ENCODE measurements at regions not wholly inside any gene's neighbourhood (a gene's known extent, or its start where the extent isn't known, plus 50 kb on each side); places are given as distances from the start of the nearest gene placed in this dataset.
A peak's percentile ranks its signal among the peaks of the same experiment; 100 is the strongest.
"Not testable (repeated sequence)": the region's sequence is repeated elsewhere in the genome, so short reads cannot be mapped to it uniquely, and the experiment has no call there.

GRCh38 chr7:126178865-126179264 lies 1073.9 kb downstream of the GRM8 start:
- ATAC-seq: no peak
- DNase-seq: no peak

- DNase-seq: no peak
- no peak for ATAC-seq
Measured at GRCh38 chr7:126177782-126178181, 1075.0 kb downstream of the GRM8 start.

GRCh38 chr7:126166645-126167044 lies 1086.1 kb downstream of the GRM8 start:
- DNase-seq: no peak
- ATAC-seq: no peak

- ATAC-seq (no peak), DNase-seq (no peak)
Measured at GRCh38 chr7:126163647-126164046, 1089.1 kb downstream of the GRM8 start.

- ATAC-seq (no peak), DNase-seq (no peak)
Measured at GRCh38 chr7:126157391-126157790, 1095.3 kb downstream of the GRM8 start.

GRCh38 chr7:126150278-126150958 lies 1102.3 kb downstream of the GRM8 start:
- DNase-seq (no peak), ATAC-seq (no peak)

- DNase-seq: no peak
- no peak for ATAC-seq
Measured at GRCh38 chr7:126140858-126141466, 1111.8 kb downstream of the GRM8 start.

GRCh38 chr7:126119981-126120380 lies 1132.8 kb downstream of the GRM8 start:
- ATAC-seq (no peak), DNase-seq (no peak)

- DNase-seq (no peak), ATAC-seq (no peak)
Measured at GRCh38 chr7:126103582-126103981, 1149.2 kb downstream of the GRM8 start.

GRCh38 chr7:126083014-126083413 lies 1153.4 kb upstream of the POT1 start:
- DNase-seq (no peak), ATAC-seq (no peak)

- DNase-seq (no peak), ATAC-seq (no peak)
Measured at GRCh38 chr7:126079581-126079980, 1150.0 kb upstream of the POT1 start.

- DNase-seq (no peak), ATAC-seq (no peak)
Measured at GRCh38 chr7:126079151-126079550, 1149.5 kb upstream of the POT1 start.

GRCh38 chr7:126065766-126066165 lies 1136.1 kb upstream of the POT1 start:
- ATAC-seq: no peak
- DNase-seq: no peak

- no peak for ATAC-seq
- no peak for DNase-seq
Measured at GRCh38 chr7:126057979-126058378, 1128.4 kb upstream of the POT1 start.

GRCh38 chr7:126056613-126057012 lies 1127.0 kb upstream of the POT1 start:
- ATAC-seq, DNase-seq: not testable (repeated sequence)

GRCh38 chr7:126052229-126052628 lies 1122.6 kb upstream of the POT1 start:
- ATAC-seq (no peak), DNase-seq (no peak)

- DNase-seq: no peak
- ATAC-seq: no peak
Measured at GRCh38 chr7:126044662-126045061, 1115.0 kb upstream of the POT1 start.

GRCh38 chr7:126041472-126041871 lies 1111.8 kb upstream of the POT1 start:
- DNase-seq: no peak
- ATAC-seq: no peak

- peak; percentile 23 for ATAC-seq
- no peak for DNase-seq
Measured at GRCh38 chr7:126040114-126041045, 1110.8 kb upstream of the POT1 start.

GRCh38 chr7:126026421-126027088 lies 1096.9 kb upstream of the POT1 start:
- ATAC-seq: no peak
- DNase-seq: no peak

- DNase-seq (no peak), ATAC-seq (no peak)
Measured at GRCh38 chr7:126022452-126022851, 1092.8 kb upstream of the POT1 start.

- DNase-seq: no peak
- ATAC-seq: no peak
Measured at GRCh38 chr7:126016722-126017121, 1087.1 kb upstream of the POT1 start.

All from stimulated activated naive CD8-positive, alpha-beta T cell treated with anti-CD3 and anti-CD28 coated beads, Interleukin-15, Interleukin-2, amounts not matched to agents 100 U/mL and 50 U/mL, for 24 hours (primary cell).